HG03442 (cell line): ENCODE measurements at regions not wholly inside any gene's neighbourhood (a gene's known extent, or its start where the extent isn't known, plus 50 kb on each side); places are given as distances from the start of the nearest gene placed in this dataset.
"Not testable (repeated sequence)": the region's sequence is repeated elsewhere in the genome, so short reads cannot be mapped to it uniquely, and the experiment has no call there.

Experiments used
- ATAC-seq: cut with Tn5 transposase; IDR thresholded peaks from one replicate; pipeline ENCODE4 v1.9.1; 2021; ENCODE audit warnings: mild to moderate bottlenecking, moderate library complexity; ENCODE audit not compliant: unreplicated experiment

GRCh38 chr2:142827170-142827569 lies 50.3 kb upstream of the KYNU start:
- ATAC-seq: no peak

- no peak for ATAC-seq
These were observed 51.6 kb upstream of the KYNU start for GRCh38 chr2:142825861-142826260.

GRCh38 chr2:142824756-142825155 lies 52.7 kb upstream of the KYNU start:
- ATAC-seq: no peak

DNA sequence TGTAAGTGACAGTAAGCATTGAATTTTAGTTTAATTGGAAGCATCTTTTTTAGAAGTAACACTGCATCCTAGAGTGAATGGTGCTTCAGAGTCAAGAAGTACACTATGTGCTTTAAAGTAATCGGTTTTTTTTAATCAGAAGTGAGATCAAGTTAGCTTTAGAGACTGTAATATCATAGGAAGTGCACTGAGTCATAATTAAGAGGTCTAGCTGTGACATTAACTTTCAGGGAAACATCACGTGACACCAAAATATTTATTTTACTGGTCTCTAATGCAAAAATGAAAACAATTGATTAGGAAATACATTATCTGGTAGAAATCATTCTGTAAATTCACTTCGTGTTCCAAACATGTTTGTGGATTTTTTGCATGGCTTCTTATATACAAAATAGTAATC lies 55.3 kb upstream of the KYNU start:
- ATAC-seq: no peak

DNA sequence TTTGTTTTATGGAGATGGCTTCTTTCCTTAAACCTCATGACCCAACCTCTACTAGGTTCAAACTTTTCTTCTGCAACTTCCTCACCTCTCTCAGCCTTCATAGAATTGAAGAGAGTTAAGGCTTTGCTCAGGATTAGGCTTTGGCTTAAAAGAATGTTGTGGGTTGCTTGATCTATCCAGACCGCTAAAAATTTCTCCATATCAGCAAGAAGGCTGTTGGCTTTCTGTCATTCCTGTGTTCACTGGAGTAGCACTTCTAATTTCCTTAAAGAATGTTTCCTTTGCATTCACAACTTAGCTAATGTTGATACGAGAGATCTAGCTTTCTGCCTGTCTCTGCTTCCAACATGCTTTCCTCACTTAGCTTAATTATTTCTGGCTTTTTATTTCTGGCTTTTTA lies 58.1 kb upstream of the KYNU start:
- ATAC-seq: no peak

DNA sequence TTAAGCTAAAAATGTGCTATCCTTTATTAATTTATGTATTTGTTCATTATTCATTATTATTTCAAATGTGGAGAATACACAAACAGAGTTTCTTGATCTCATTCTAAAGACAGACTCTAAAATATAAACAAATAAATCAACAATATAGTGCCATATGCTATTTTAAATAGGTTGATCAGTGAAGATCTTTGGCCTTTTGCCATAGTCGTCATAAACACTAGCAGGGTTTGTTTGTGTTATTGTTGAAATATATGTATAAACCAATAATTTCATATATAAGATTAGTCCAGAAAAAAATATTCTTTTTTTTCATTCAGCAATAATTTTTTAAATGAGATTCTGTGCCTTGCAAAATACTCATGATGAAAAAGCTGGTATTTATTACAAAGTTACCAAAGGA lies 62.1 kb upstream of the KYNU start:
- no peak for ATAC-seq

GRCh38 chr2:142813830-142814829 lies 63.3 kb upstream of the KYNU start:
- ATAC-seq: no peak

DNA sequence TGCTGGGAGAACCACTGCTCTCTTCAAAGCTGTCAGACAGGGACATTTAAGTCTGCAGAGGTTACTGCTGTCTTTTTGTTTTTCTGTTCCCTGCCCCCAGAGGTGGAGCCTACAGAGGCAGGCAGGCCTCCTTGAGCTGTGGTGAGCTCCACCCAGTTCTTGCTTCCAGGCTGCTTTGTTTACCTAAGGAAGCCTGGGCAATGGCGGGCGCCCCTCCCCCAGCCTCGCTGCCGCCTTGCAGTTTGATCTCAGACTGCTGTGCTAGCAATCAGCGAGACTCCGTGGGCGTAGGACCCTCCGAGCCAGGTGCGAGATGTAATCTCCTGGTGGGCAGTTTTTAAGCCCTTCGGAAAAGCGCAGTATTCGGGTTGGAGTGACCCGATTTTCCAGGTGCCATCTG lies 65.8 kb upstream of the KYNU start:
- ATAC-seq: not testable (repeated sequence)

DNA sequence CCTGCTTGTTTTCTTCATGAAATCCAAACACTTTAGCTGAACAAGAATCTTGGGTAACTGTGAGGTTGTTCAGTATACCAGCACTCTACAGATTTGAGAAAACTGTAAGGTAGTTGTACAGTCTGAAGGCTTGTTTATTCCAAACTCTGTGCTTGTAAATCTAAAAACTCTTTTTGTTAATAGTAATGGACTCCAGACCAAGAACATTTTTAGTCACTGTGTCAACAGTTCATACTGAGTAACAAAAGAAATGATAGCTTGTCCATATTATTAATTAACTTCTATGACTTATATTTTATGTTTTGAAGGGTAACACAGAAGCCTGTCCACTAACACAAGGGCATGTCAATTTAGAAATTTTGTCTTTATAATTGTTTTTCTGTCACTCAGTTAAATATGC lies 72.2 kb upstream of the KYNU start:
- ATAC-seq: no peak

GRCh38 chr2:142803158-142803557 lies 74.3 kb upstream of the KYNU start:
- no peak for ATAC-seq

GRCh38 chr2:142796588-142796987 lies 80.9 kb upstream of the KYNU start:
- no peak for ATAC-seq

DNA sequence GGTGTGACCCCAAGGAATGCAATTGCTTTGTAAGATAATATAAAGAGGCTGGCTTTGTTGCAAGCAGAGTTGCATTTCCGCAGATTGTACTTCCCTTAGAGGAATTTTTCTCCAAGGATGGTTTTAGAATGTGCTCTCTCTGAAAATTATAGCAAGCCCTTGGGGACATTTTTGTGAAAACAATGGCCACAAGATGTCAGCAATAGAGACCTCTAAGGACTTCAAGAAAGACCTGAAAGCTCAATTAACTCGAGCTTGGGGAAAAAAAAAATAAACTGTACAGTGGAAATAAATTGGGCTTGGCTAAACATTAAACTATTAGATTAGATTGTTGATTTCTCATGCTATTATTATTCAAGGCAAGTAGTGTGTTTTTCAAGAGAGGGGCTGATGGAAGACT lies 81.3 kb upstream of the KYNU start:
- no peak for ATAC-seq

DNA sequence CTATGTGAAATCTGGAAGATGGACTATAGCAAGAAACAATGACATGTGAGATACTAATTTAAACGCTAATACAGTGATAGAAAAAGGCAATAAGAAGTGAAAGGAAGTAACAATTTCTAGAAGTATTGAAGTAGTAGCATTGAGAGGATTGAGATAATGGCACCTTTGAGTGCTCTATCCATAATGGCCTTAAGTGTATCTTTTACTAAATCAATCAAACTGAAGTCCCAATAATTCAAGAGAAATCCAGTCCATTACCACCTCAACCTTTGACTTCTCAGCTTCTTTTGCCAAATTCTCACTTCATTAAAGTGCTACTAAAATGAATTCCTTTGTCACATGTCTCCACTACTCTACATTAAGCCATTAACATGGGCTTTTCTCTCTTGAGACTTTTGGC lies 82.6 kb upstream of the KYNU start:
- ATAC-seq: no peak

DNA sequence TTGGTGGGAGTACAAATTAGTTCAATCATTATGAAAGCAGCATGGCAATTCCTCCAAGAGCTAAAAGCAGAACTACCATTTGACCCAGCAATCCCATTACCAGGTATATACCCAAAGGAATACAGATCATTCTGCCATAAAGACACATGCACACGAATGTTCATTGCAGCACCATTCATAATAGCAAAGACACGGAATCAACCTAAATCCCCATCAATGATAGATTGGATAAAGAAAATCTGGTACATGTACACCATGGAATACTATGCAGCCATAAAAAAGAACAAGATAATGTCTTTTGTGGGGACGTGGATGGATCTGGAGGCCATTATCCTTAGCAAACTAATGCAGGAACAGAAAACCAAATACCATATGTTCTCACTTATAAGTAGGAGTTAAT lies 85.1 kb upstream of the KYNU start:
- ATAC-seq: not testable (repeated sequence)

DNA sequence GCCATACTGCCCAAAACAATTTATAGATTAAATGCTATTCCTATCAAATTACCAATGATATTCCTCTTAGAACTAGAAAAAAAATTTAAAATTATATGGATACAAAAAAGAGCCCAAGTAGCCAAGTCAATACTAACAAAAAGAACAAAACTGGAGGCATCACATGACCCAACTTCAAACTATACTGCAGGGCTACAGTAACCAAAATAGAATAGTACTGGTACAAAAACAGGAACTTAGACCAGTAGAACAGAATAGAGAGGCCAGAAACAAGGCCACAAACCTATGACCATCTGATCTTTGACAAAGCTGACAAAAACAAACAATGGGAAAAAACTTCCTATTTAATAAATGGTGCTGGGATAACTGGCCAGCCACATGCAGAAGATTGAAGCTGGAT lies 86.1 kb upstream of the KYNU start:
- no peak for ATAC-seq

GRCh38 chr2:142786918-142787702 lies 90.4 kb upstream of the KYNU start:
- ATAC-seq: no peak

- no peak for ATAC-seq
These were observed 94.5 kb upstream of the KYNU start for GRCh38 chr2:142782942-142783443.

GRCh38 chr2:142781146-142781545 lies 96.3 kb upstream of the KYNU start:
- ATAC-seq: no peak

DNA sequence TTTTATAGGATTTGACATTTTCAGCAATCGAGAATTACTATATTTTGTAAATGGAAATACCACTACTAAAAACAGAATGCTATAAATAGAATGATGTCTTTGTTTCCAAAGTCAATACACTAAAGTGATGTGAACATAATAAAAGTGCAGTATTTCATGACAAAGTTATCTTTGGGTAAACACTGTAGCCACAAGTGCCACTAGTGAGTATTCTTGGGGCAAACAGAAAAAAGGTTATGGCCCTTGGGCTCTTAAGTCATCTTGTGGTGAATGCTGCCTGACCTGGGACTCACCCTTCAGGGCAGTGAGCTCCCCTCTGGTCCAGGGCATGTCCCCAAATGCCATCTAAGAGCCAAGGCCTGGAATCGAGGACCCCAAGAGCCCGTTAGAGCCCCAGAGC lies 99.2 kb upstream of the KYNU start:
- no peak for ATAC-seq

DNA sequence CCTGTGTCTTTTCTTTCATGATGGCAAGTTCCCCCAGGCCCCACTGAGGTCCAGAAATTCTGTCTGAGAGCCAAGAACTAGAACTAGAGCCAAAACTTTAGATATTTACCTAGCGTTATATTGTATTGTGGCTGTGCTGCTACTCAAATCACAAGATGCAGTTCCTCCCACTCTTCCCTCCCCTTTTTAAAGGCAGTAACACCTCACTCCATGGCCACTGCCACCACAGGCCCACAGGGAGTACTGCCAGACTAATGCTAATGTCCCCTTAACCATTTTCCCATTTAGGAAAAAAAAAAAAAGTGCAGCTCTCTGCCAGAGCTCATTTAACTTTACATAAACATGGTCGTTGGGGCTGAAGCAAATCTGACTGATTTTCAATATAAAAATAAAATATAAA lies 99.7 kb upstream of the KYNU start:
- no peak for ATAC-seq

- ATAC-seq: no peak
These were observed 107.7 kb upstream of the KYNU start for GRCh38 chr2:142769761-142770160.

- ATAC-seq: no peak
These were observed 109.6 kb upstream of the KYNU start for GRCh38 chr2:142767847-142768246.
